PC-3 (cell line): ENCODE measurements at regions not wholly inside any gene's neighbourhood (a gene's known extent, or its start where the extent isn't known, plus 50 kb on each side); places are given as distances from the start of the nearest gene placed in this dataset.

Experiments used
- ATAC-seq: fragments of 200-7000 bp; cut with Tn5 transposase; 2 replicates; pipeline ENCODE4 v1.9.1; 2020; ENCODE audit warnings: mild to moderate bottlenecking, moderate library complexity
- BruUV-seq: library from RNA; stranded (reverse); fragments of 400-500 nt; replicated peaks from 2 replicates; lab custom pipeline; 2021; lab: Mats Ljungman, UMichigan
- CTCF ChIA-PET: fragments of 300-600 bp; sonication (Branson Sonifier 250); formaldehyde crosslinking; loops from one replicate; lab custom pipeline; 2022; ENCODE audit warnings: antibody characterized with exemption; lab: Charles Lee
- POLR2A ChIA-PET: fragments of 300-600 bp; sonication (Branson Sonifier 250); formaldehyde crosslinking; loops from one replicate; lab custom pipeline; 2022; ENCODE audit warnings: antibody characterized with exemption; ENCODE audit not compliant: unreplicated experiment; lab: Charles Lee
- DNase-seq: peaks from one replicate; pipeline ENCODE4 v3.0.0-alpha.2; 2015
- H2AFZ ChIP-seq: fragments of 300-600 bp; sonication (generic); 2 replicates; pipeline ENCODE4 v1.6.0; 2016; ENCODE audit warnings: antibody characterized with exemption, low read length
- H3F3A ChIP-seq: fragments of 300-600 bp; sonication (generic); one replicate; pipeline ENCODE4 v1.6.0; 2017; ENCODE audit warnings: antibody characterized with exemption, low read length, control low read depth, mild to moderate bottlenecking; ENCODE audit not compliant: unreplicated experiment
- H3K27ac ChIP-seq: fragments of 300-600 bp; sonication (generic); 2 replicates; pipeline ENCODE4 v1.5.1; 2016; ENCODE audit warnings: mild to moderate bottlenecking, low read length
- H3K27me3 ChIP-seq: fragments of 300-600 bp; sonication (generic); 2 replicates; pipeline ENCODE4 v1.6.1; 2016; ENCODE audit warnings: low read length, mixed read lengths
- H3K36me3 ChIP-seq: fragments of 300-600 bp; sonication (generic); 2 replicates; pipeline ENCODE4 v1.6.1; 2016; ENCODE audit warnings: low read depth, mixed run types, low read length, mixed read lengths
- H3K4me1 ChIP-seq: fragments of 300-600 bp; sonication (generic); 2 replicates; pipeline ENCODE4 v1.5.1; 2016; ENCODE audit warnings: low read length; ENCODE audit not compliant: insufficient read depth
- H3K4me2 ChIP-seq: fragments of 300-600 bp; sonication (generic); 2 replicates; pipeline ENCODE4 v1.6.0; 2016; ENCODE audit warnings: low read length
- H3K4me3 ChIP-seq: fragments of 300-600 bp; sonication (generic); 2 replicates; pipeline ENCODE4 v1.5.1; 2016; ENCODE audit warnings: mild to moderate bottlenecking, low read length, mixed read lengths
- H3K79me2 ChIP-seq: fragments of 300-600 bp; sonication (generic); 2 replicates; pipeline ENCODE4 v1.6.1; 2017; ENCODE audit warnings: low read length, mixed read lengths
- H3K9ac ChIP-seq: fragments of 300-600 bp; sonication (generic); 2 replicates; pipeline ENCODE4 v1.6.0; 2016; ENCODE audit warnings: mild to moderate bottlenecking, low read length
- H3K9me2 ChIP-seq: fragments of 300-600 bp; sonication (generic); replicated peaks from 2 replicates; pipeline ENCODE4 v1.6.1; 2016; ENCODE audit warnings: mixed run types, low read length, mixed read lengths
- H3K9me3 ChIP-seq: fragments of 300-600 bp; sonication (generic); 2 replicates; pipeline ENCODE4 v1.6.1; 2016; ENCODE audit warnings: low read length, mixed read lengths
- H4K20me1 ChIP-seq: fragments of 300-600 bp; sonication (generic); 2 replicates; pipeline ENCODE4 v1.6.1; 2016; ENCODE audit warnings: low read length, mixed read lengths
- EZH2 ChIP-seq: fragments of 300-600 bp; sonication (generic); IDR thresholded peaks from one replicate; pipeline ENCODE4 v1.6.1; 2017; ENCODE audit warnings: antibody characterized with exemption, mild to moderate bottlenecking, low read length; ENCODE audit not compliant: unreplicated experiment
- EZH2phosphoT487 ChIP-seq: fragments of 300-600 bp; sonication (generic); IDR thresholded peaks from 2 replicates; pipeline ENCODE4 v1.6.1; 2018; ENCODE audit warnings: mild to moderate bottlenecking, antibody characterized with exemption, low read length, borderline replicate concordance
- intact Hi-C: fragments of 100-400 bp; cut with micrococcal nuclease; formaldehyde crosslinking; loops from 2 replicates; pipeline ENCODE4 v1.9.0; 2023
- TF ChIP-seq, protein P1 (sequence below): fragments of 300-600 bp; sonication (generic); conservative IDR thresholded peaks from 2 replicates; pipeline ENCODE4 v1.5.1; 2017; ENCODE audit warnings: antibody characterized with exemption, low read depth, mild to moderate bottlenecking, low read length

DNA sequence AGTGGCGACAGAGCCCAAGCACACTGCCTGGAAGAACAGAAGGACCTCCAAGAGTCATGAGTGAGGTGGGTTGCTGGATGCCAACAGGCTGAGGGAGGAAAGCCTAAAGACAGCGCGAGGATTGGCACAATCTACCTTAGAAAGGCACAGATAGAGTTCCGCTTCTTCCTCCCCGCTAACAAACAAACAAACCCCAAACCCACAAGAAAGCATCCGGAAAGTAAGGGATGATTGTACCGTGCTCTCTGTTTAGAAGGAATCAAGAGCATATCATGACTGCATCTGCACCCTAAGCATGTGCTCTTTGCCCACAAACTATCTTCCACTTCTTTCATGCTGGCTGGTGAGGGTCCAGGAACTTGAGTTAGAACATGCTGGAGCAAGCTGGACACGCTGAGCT is 233.0 kb upstream of the KLF12 start:
- no peak overlapping the region for H3K9ac ChIP-seq
- no peaks in the 10 kb centered on the region for H3K36me3 ChIP-seq
- no TSS peak for BruUV-seq
- DNase-seq (no peak), ATAC-seq (no peak)
- no peaks in the 10 kb centered on the region for H4K20me1 ChIP-seq
- no peak overlapping the region for H3K27ac ChIP-seq
- ChIA-PET CTCF (no interaction called here), POLR2A (no interaction called here)
- H3K79me2 ChIP-seq: no peaks in the 10 kb centered on the region
- intact Hi-C loops: no loop called here
- TF ChIP-seq, protein P1, sequence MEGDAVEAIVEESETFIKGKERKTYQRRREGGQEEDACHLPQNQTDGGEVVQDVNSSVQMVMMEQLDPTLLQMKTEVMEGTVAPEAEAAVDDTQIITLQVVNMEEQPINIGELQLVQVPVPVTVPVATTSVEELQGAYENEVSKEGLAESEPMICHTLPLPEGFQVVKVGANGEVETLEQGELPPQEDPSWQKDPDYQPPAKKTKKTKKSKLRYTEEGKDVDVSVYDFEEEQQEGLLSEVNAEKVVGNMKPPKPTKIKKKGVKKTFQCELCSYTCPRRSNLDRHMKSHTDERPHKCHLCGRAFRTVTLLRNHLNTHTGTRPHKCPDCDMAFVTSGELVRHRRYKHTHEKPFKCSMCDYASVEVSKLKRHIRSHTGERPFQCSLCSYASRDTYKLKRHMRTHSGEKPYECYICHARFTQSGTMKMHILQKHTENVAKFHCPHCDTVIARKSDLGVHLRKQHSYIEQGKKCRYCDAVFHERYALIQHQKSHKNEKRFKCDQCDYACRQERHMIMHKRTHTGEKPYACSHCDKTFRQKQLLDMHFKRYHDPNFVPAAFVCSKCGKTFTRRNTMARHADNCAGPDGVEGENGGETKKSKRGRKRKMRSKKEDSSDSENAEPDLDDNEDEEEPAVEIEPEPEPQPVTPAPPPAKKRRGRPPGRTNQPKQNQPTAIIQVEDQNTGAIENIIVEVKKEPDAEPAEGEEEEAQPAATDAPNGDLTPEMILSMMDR: no peak
- TF ChIP-seq EZH2 (no peak), EZH2phosphoT487 (no peak)
- H3F3A ChIP-seq: no peaks in the 10 kb centered on the region
- H3K9me3 ChIP-seq: no peaks in the 10 kb centered on the region
- H3K9me2 ChIP-seq: no peaks in the 10 kb centered on the region
- H3K4me3 ChIP-seq: no peak overlapping the region
- no peak overlapping the region for H3K4me2 ChIP-seq
- no peaks in the 10 kb centered on the region for H3K27me3 ChIP-seq
- no peak overlapping the region for H2AFZ ChIP-seq
- no peaks in the 10 kb centered on the region for H3K4me1 ChIP-seq

DNA sequence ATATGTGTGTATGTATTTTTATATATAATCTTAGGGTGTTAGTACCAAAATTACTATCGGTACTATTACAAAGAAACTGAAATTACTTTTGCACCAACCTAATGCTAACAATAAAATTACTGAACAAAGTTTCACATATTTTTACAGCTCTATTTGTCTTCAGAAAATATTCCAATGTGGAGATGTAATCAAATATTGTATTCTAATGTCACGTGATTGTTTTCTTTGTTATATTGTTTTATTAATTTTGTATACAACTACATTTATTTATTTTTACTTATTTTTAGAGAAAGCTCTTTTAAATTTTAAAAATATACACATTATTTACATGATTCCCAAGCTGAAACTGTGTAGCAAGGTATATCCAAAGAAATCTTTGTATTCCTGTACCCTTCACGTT is 227.1 kb upstream of the KLF12 start:
- H3F3A ChIP-seq: no peaks in the 10 kb centered on the region
- DNase-seq: no peak
- no peaks in the 10 kb centered on the region for H4K20me1 ChIP-seq
- H3K4me3 ChIP-seq: no peak overlapping the region
- H3K9me2 ChIP-seq: no peaks in the 10 kb centered on the region
- H3K79me2 ChIP-seq: no peaks in the 10 kb centered on the region
- no TSS peak for BruUV-seq
- H3K9me3 ChIP-seq: no peaks in the 10 kb centered on the region
- no peak overlapping the region for H2AFZ ChIP-seq
- TF ChIP-seq EZH2phosphoT487 (no peak), EZH2 (no peak)
- TF ChIP-seq, protein P1: no peak
- H3K9ac ChIP-seq: no peak overlapping the region
- intact Hi-C loops: no loop called here
- no peak overlapping the region for H3K4me2 ChIP-seq
- ATAC-seq: no peak
- POLR2A ChIA-PET: no interaction called here
- no peak overlapping the region for H3K27ac ChIP-seq
- no peaks in the 10 kb centered on the region for H3K36me3 ChIP-seq
- no peaks in the 10 kb centered on the region for H3K4me1 ChIP-seq
- no peaks in the 10 kb centered on the region for H3K27me3 ChIP-seq
- CTCF ChIA-PET: interaction anchor here (0.6 kb wide), 1 partner anchor 260 kb away, joined by 3 read pairs; no protein-coding TSS in a partner anchor

DNA sequence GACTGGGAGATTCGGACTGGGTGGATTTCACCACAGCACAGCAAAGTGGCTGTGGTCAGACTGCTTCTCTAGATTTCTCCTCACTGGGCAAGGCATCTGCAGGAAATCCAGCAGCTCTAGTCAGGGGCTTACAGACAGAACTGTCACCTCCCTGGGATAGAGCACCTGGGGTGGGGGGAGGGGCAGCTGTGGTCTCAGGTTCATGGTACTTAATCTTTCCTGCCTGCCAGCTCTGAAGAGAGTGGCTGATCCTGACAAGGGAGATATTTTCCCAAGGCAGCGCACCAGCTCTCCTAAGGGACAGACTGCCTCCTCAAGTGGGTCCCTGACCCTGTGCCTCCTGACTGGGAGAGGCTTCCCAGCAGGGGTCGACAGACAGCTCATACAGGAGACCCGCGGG is 212.8 kb upstream of the KLF12 start:
- no TSS peak for BruUV-seq
- no peak overlapping the region for H3K4me2 ChIP-seq
- no peaks in the 10 kb centered on the region for H4K20me1 ChIP-seq
- no peak overlapping the region for H3K9ac ChIP-seq
- intact Hi-C loops: no loop called here
- no peak overlapping the region for H3K27ac ChIP-seq
- DNase-seq: no peak
- ATAC-seq: no peak
- TF ChIP-seq EZH2phosphoT487: no peak
- TF ChIP-seq, protein P1: no peak
- no peak for TF ChIP-seq EZH2
- POLR2A ChIA-PET: no interaction called here
- H3K4me3 ChIP-seq: no peak overlapping the region
- H3K9me3 ChIP-seq: no peaks in the 10 kb centered on the region
- no peaks in the 10 kb centered on the region for H3K27me3 ChIP-seq
- H3F3A ChIP-seq: no peaks in the 10 kb centered on the region
- CTCF ChIA-PET: no interaction called here
- no peak overlapping the region for H2AFZ ChIP-seq
- no peaks in the 10 kb centered on the region for H3K9me2 ChIP-seq
- no peaks in the 10 kb centered on the region for H3K36me3 ChIP-seq
- no peaks in the 10 kb centered on the region for H3K4me1 ChIP-seq
- H3K79me2 ChIP-seq: no peaks in the 10 kb centered on the region
